Transverse colon (tissue), 4 donors: ENCODE measurements at regions not wholly inside any gene's neighbourhood (a gene's known extent, or its start where the extent isn't known, plus 50 kb on each side); places are given as distances from the start of the nearest gene placed in this dataset.

Experiments used
- EP300 ChIP-seq: sonication (generic); formaldehyde crosslinking; IDR thresholded peaks from one replicate; pipeline ENCODE4 v1.6.1; 2017; ENCODE audit warnings: antibody characterized with exemption, low read depth
- POLR2A ChIP-seq: fragments of 450-650 bp; IDR thresholded peaks from one replicate; pipeline ENCODE4 v1.6.1; 2016; ENCODE audit warnings: antibody characterized with exemption, mild to moderate bottlenecking, moderate library complexity
- POLR2AphosphoS5 ChIP-seq, 3 donors: sonication (generic); formaldehyde crosslinking; IDR thresholded peaks; one replicate each; pipeline ENCODE4 v1.6.1; 2016; ENCODE audit warnings: antibody characterized with exemption in 3 of 3
- TF ChIP-seq, protein P1 (sequence below), 5 experiments: fragments of 200-600 bp in 3 of 5; fragments of 450-650 bp in 2 of 5; sonication (generic) in 3 of 5; IDR thresholded peaks; 1 replicate in 2 of 5; 2 replicates in 3 of 5; pipeline ENCODE4 v1.5.1; 2016 to 2017; ENCODE audit warnings: antibody characterized with exemption in 5 of 5, inconsistent platforms in 3 of 5, mild to moderate bottlenecking in 2 of 5, moderate library complexity in 1 of 5

DNA sequence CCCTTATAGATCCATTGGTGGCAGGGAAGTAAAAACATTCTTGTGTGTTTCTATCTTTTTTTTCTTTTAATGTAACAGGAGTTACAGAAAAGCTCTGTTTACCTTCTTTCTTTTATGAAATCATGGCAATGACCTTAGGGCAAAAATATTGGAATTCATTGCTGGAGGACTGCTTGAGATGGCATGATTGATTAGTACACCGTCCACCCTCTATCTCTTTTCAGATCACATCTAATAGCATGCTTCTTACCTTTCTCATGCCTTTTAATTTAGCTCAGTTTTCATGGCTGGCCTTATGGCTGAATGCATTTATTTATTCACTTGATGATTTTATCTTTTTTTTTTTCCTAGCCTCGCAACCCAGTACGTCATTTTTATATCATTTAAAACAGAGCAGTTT lies 177.6 kb upstream of the CDH20 start:
- TF ChIP-seq POLR2AphosphoS5 (IDR thresholded peaks at IDR 0.05) = no peak
- no peak for TF ChIP-seq POLR2A
- TF ChIP-seq, protein P1, sequence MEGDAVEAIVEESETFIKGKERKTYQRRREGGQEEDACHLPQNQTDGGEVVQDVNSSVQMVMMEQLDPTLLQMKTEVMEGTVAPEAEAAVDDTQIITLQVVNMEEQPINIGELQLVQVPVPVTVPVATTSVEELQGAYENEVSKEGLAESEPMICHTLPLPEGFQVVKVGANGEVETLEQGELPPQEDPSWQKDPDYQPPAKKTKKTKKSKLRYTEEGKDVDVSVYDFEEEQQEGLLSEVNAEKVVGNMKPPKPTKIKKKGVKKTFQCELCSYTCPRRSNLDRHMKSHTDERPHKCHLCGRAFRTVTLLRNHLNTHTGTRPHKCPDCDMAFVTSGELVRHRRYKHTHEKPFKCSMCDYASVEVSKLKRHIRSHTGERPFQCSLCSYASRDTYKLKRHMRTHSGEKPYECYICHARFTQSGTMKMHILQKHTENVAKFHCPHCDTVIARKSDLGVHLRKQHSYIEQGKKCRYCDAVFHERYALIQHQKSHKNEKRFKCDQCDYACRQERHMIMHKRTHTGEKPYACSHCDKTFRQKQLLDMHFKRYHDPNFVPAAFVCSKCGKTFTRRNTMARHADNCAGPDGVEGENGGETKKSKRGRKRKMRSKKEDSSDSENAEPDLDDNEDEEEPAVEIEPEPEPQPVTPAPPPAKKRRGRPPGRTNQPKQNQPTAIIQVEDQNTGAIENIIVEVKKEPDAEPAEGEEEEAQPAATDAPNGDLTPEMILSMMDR (IDR thresholded peaks at IDR 0.05) = no peak
- no peak for TF ChIP-seq EP300
